Fibroblast of lung (primary cell): ENCODE measurements at regions not wholly inside any gene's neighbourhood (a gene's known extent, or its start where the extent isn't known, plus 50 kb on each side); places are given as distances from the start of the nearest gene placed in this dataset.

Experiments
- EZH2 ChIP-seq: IDR thresholded peaks from 2 replicates; pipeline ENCODE4 v1.5.1; 2012; ENCODE audit warnings: low read length, control low read depth, mild to moderate bottlenecking; ENCODE audit errors: missing control alignments
- TF ChIP-seq, protein P1 (sequence below), 2 donors: IDR thresholded peaks in 1 of 2; conservative IDR thresholded peaks in 1 of 2; 1 replicate in 1 of 2; 2 replicates in 1 of 2; pipeline ENCODE4 v1.5.1; 2011 to 2012; ENCODE audit warnings: low read length in 2 of 2, control low read depth in 1 of 2, inconsistent platforms in 1 of 2, low read depth in 1 of 2, mild to moderate bottlenecking in 1 of 2

GRCh38 chr7:46741181-46741580 is 820.1 kb upstream of the IGFBP3 start:
- TF ChIP-seq, protein P1, sequence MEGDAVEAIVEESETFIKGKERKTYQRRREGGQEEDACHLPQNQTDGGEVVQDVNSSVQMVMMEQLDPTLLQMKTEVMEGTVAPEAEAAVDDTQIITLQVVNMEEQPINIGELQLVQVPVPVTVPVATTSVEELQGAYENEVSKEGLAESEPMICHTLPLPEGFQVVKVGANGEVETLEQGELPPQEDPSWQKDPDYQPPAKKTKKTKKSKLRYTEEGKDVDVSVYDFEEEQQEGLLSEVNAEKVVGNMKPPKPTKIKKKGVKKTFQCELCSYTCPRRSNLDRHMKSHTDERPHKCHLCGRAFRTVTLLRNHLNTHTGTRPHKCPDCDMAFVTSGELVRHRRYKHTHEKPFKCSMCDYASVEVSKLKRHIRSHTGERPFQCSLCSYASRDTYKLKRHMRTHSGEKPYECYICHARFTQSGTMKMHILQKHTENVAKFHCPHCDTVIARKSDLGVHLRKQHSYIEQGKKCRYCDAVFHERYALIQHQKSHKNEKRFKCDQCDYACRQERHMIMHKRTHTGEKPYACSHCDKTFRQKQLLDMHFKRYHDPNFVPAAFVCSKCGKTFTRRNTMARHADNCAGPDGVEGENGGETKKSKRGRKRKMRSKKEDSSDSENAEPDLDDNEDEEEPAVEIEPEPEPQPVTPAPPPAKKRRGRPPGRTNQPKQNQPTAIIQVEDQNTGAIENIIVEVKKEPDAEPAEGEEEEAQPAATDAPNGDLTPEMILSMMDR (conservative IDR thresholded peaks at IDR 0.05 in 1 of 2, IDR thresholded peaks at IDR 0.05 in 1 of 2; ENCODE audit: low read depth in 1 of 2, low read length in 2 of 2), result no peak
- no peak for TF ChIP-seq EZH2
